GF-D8 (cell line): ENCODE measurements at regions not wholly inside any gene's neighbourhood (a gene's known extent, or its start where the extent isn't known, plus 50 kb on each side); places are given as distances from the start of the nearest gene placed in this dataset.

Experiments used
- DNase-seq: peaks from one replicate; lab custom pipeline; 2025; lab: John Stamatoyannopoulos, UW

- no peak for DNase-seq
These were observed 136.6 kb downstream of the ANKRD60 start for GRCh38 chr20:58091810-58092209.

- no peak for DNase-seq
These were observed 138.3 kb downstream of the ANKRD60 start for GRCh38 chr20:58090161-58090560.

- DNase-seq = no peak
These were observed 139.8 kb downstream of the ANKRD60 start for GRCh38 chr20:58088625-58089024.

GRCh38 chr20:58088105-58088504 lies 140.3 kb downstream of the ANKRD60 start:
- DNase-seq = no peak

GRCh38 chr20:58087562-58087858 lies 140.9 kb downstream of the ANKRD60 start:
- no peak for DNase-seq

- DNase-seq = no peak
These were observed 141.5 kb downstream of the ANKRD60 start for GRCh38 chr20:58086763-58087561.

GRCh38 chr20:58084966-58085365 lies 143.5 kb downstream of the ANKRD60 start:
- no peak for DNase-seq

GRCh38 chr20:58084566-58084965 lies 143.9 kb downstream of the ANKRD60 start:
- DNase-seq = no peak

- DNase-seq = no peak
These were observed 146.6 kb downstream of the ANKRD60 start for GRCh38 chr20:58081846-58082245.

GRCh38 chr20:58078741-58079522 lies 149.5 kb downstream of the ANKRD60 start:
- no peak for DNase-seq

- no peak for DNase-seq
These were observed 151.2 kb downstream of the ANKRD60 start for GRCh38 chr20:58077282-58077681.

- DNase-seq = no peak
These were observed 152.0 kb downstream of the ANKRD60 start for GRCh38 chr20:58076405-58076804.

- DNase-seq = no peak
These were observed 152.7 kb downstream of the ANKRD60 start for GRCh38 chr20:58075586-58076345.

- no peak for DNase-seq
These were observed 154.3 kb downstream of the ANKRD60 start for GRCh38 chr20:58073945-58074856.

- DNase-seq = no peak
These were observed 155.5 kb downstream of the ANKRD60 start for GRCh38 chr20:58072695-58073671.

GRCh38 chr20:58071991-58072390 lies 156.5 kb downstream of the ANKRD60 start:
- no peak for DNase-seq

GRCh38 chr20:58071298-58071697 lies 157.2 kb downstream of the ANKRD60 start:
- DNase-seq = no peak

- no peak for DNase-seq
These were observed 157.7 kb downstream of the ANKRD60 start for GRCh38 chr20:58070664-58071196.

GRCh38 chr20:58069796-58070663 lies 158.4 kb downstream of the ANKRD60 start:
- DNase-seq = no peak
